SW 1271 (cell line): ENCODE measurements at regions not wholly inside any gene's neighbourhood (a gene's known extent, or its start where the extent isn't known, plus 50 kb on each side); places are given as distances from the start of the nearest gene placed in this dataset.

ENCODE experiments used
- DNase-seq, 2 experiments: peaks; one replicate each; lab custom pipeline; 2025; lab: John Stamatoyannopoulos, UW

- peak in 1 of 2 experiments; percentile 9 for DNase-seq
Measured at GRCh38 chr7:132072873-132073272, 503.4 kb downstream of the PLXNA4 start.

- DNase-seq = no peak
Measured at GRCh38 chr7:132072165-132072564, 504.1 kb downstream of the PLXNA4 start.

- DNase-seq = no peak
Measured at GRCh38 chr7:132069306-132069705, 507.0 kb downstream of the PLXNA4 start.

- DNase-seq = no peak
Measured at GRCh38 chr7:132066761-132067171, 509.5 kb downstream of the PLXNA4 start.

- no peak for DNase-seq
Measured at GRCh38 chr7:132065989-132066603, 509.7 kb upstream of the PODXL start.

- DNase-seq = peak; percentile 80 to 94
Measured at GRCh38 chr7:132065193-132065988, 509.0 kb upstream of the PODXL start.

GRCh38 chr7:132063800-132064199 lies 507.4 kb upstream of the PODXL start:
- DNase-seq = no peak

- no peak for DNase-seq
Measured at GRCh38 chr7:132061937-132062336, 505.5 kb upstream of the PODXL start.

GRCh38 chr7:132059141-132059540 lies 502.7 kb upstream of the PODXL start:
- no peak for DNase-seq

- no peak for DNase-seq
Measured at GRCh38 chr7:132055336-132056120, 499.1 kb upstream of the PODXL start.

- DNase-seq = no peak
Measured at GRCh38 chr7:132053871-132054270, 497.4 kb upstream of the PODXL start.

- DNase-seq = no peak
Measured at GRCh38 chr7:132051311-132051710, 494.9 kb upstream of the PODXL start.

- no peak for DNase-seq
Measured at GRCh38 chr7:132049462-132050304, 493.3 kb upstream of the PODXL start.

- no peak for DNase-seq
Measured at GRCh38 chr7:132045481-132045980, 489.1 kb upstream of the PODXL start.

GRCh38 chr7:132045002-132045401 lies 488.6 kb upstream of the PODXL start:
- DNase-seq = no peak

- DNase-seq = no peak
Measured at GRCh38 chr7:132044247-132044646, 487.8 kb upstream of the PODXL start.

GRCh38 chr7:132041108-132041507 lies 484.7 kb upstream of the PODXL start:
- no peak for DNase-seq

GRCh38 chr7:132035517-132036362 lies 479.3 kb upstream of the PODXL start:
- no peak for DNase-seq

GRCh38 chr7:132034748-132035416 lies 478.5 kb upstream of the PODXL start:
- no peak for DNase-seq

- DNase-seq = no peak
Measured at GRCh38 chr7:132030883-132031282, 474.5 kb upstream of the PODXL start.
